Left lung (tissue), 4 donors: ENCODE measurements at regions not wholly inside any gene's neighbourhood (a gene's known extent, or its start where the extent isn't known, plus 50 kb on each side); places are given as distances from the start of the nearest gene placed in this dataset.

Source experiments
- ATAC-seq: fragments of 200-7000 bp; cut with Tn5 transposase; one replicate; pipeline ENCODE4 v1.9.1; 2020; ENCODE audit warnings: moderate library complexity
- DNase-seq, 4 donors: peaks; one replicate each; pipeline ENCODE4 v3.0.0-alpha.2; 2013 to 2020
- H3K27ac ChIP-seq, 2 donors: fragments of 200-600 bp; sonication (generic) in 1 of 2; one replicate each; pipeline versions ENCODE4 v1.5.0 to v1.8.0; 2020 to 2021
- H3K27me3 ChIP-seq, 2 donors: fragments of 200-600 bp; sonication (generic) in 1 of 2; one replicate each; pipeline versions ENCODE4 v1.5.0 to v1.8.0; 2020 to 2021
- H3K36me3 ChIP-seq, 2 donors: fragments of 200-600 bp; sonication (generic) in 1 of 2; one replicate each; pipeline versions ENCODE4 v1.5.0 to v1.8.0; 2020 to 2021
- H3K4me1 ChIP-seq, 2 donors: fragments of 200-600 bp; one replicate each; pipeline ENCODE4 v1.8.0; 2021
- H3K4me3 ChIP-seq, 2 donors: fragments of 200-600 bp; sonication (generic) in 1 of 2; one replicate each; pipeline versions ENCODE4 v1.5.0 to v1.8.0; 2020 to 2021; ENCODE audit warnings: mild to moderate bottlenecking in 1 of 2
- H3K9me3 ChIP-seq, 2 donors: fragments of 200-600 bp; sonication (generic) in 1 of 2; one replicate each; pipeline versions ENCODE4 v1.5.0 to v1.8.0; 2020 to 2021
- intact Hi-C, 2 donors: fragments of 100-400 bp; cut with DNase I; formaldehyde crosslinking; loops; one replicate each; pipeline versions ENCODE4 v1.11.2 to v1.14.2; 2022
- TF ChIP-seq, protein P1 (sequence below), 2 donors: fragments of 200-600 bp; sonication (generic) in 1 of 2; IDR thresholded peaks; one replicate each; pipeline versions ENCODE4 v1.5.0 to v1.8.0; 2021; ENCODE audit warnings: antibody characterized with exemption in 2 of 2
- donor health status: DM: no; HTN: yes; CAD: no.
- donor health status: DM: no; HTN: no; CAD: no.

DNA sequence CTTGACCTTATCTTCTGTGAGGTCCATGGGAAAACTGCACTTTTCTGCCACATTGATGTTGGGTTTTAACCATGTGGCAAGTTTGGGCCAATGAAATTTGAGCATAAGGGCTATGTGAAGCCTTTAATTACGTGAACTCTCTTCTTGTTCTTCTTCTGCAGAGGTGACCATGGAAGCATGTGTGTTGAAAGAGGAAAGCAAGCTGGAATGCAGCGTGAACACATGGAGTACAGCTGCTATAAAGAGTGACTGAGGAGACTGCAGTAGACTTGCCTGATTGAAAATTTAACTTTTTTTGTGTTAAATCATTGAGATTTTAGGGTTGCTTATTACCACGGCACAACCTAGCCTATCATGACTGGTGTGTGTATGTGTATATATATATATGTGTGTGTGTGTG, 347.3 kb downstream of the ZIC1 start:
- DNase-seq, result peak in 1 of 4 donors; percentile 8
- no peak overlapping the region for H3K4me3 ChIP-seq
- H3K27ac ChIP-seq, result no peak overlapping the region
- no peaks in the 10 kb centered on the region for H3K9me3 ChIP-seq
- intact Hi-C loops, result no loop called here
- TF ChIP-seq, protein P1, sequence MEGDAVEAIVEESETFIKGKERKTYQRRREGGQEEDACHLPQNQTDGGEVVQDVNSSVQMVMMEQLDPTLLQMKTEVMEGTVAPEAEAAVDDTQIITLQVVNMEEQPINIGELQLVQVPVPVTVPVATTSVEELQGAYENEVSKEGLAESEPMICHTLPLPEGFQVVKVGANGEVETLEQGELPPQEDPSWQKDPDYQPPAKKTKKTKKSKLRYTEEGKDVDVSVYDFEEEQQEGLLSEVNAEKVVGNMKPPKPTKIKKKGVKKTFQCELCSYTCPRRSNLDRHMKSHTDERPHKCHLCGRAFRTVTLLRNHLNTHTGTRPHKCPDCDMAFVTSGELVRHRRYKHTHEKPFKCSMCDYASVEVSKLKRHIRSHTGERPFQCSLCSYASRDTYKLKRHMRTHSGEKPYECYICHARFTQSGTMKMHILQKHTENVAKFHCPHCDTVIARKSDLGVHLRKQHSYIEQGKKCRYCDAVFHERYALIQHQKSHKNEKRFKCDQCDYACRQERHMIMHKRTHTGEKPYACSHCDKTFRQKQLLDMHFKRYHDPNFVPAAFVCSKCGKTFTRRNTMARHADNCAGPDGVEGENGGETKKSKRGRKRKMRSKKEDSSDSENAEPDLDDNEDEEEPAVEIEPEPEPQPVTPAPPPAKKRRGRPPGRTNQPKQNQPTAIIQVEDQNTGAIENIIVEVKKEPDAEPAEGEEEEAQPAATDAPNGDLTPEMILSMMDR (IDR thresholded peaks at IDR 0.05), result no peak
- H3K36me3 ChIP-seq, result no peaks in the 10 kb centered on the region
- no peak for ATAC-seq
- peaks cover 0 to 6% of the 10 kb centered on the region in 2 donors for H3K4me1 ChIP-seq
- H3K27me3 ChIP-seq, result no peaks in the 10 kb centered on the region

DNA sequence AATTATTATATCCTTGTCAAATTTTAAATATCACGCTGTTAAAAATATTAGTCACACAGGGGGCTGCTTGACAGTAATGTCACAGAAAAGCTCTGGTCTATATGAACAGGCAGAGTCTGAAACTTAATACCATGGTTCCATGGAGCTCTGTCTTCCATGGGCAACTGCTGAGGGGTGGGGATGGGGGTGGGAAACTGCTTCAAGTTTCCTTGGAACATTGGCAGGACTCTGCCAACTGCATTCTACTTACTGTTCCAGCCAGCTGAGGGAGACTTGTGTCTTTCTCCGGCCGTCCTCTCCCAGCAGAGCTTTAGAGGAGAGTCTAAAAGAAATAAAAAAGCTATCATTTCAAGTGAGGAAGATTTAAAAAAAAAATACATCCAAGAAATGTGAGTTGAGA, 348.7 kb downstream of the ZIC1 start:
- H3K36me3 ChIP-seq, result no peaks in the 10 kb centered on the region
- ATAC-seq (no peak), DNase-seq (no peak)
- TF ChIP-seq, protein P1 (IDR thresholded peaks at IDR 0.05), result no peak
- peaks cover 0 to 6% of the 10 kb centered on the region in 2 donors for H3K4me1 ChIP-seq
- no peaks in the 10 kb centered on the region for H3K27me3 ChIP-seq
- no peak overlapping the region for H3K4me3 ChIP-seq
- no peaks in the 10 kb centered on the region for H3K9me3 ChIP-seq
- no peak overlapping the region for H3K27ac ChIP-seq
- intact Hi-C loops, result no loop called here

DNA sequence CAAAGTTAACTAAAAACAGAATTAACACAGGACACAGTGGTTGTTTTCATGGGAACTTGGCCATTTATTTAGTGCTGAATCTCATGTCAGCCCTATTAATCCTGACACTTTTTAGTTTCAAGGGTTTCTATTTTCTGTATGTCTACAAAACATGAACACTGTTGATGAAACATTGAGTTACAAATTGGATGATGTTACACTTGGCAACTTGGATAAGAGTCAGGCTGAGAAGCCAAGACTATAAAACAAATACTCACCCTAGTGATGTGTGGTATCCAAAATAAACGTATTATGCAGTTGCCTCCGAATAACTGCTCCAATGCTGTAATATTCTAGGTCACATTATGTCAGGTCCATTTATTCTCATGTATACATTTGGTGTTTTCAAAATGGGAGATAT, 349.6 kb downstream of the ZIC1 start:
- H3K36me3 ChIP-seq, result no peaks in the 10 kb centered on the region
- no peak overlapping the region for H3K27ac ChIP-seq
- no peak overlapping the region for H3K4me3 ChIP-seq
- H3K27me3 ChIP-seq, result no peaks in the 10 kb centered on the region
- H3K4me1 ChIP-seq, result peaks cover 0 to 6% of the 10 kb centered on the region in 2 donors
- intact Hi-C loops, result no loop called here
- DNase-seq (peak in 1 of 4 donors; percentile 5), ATAC-seq (peak; percentile 33)
- TF ChIP-seq, protein P1 (IDR thresholded peaks at IDR 0.05), result no peak
- H3K9me3 ChIP-seq, result no peaks in the 10 kb centered on the region

DNA sequence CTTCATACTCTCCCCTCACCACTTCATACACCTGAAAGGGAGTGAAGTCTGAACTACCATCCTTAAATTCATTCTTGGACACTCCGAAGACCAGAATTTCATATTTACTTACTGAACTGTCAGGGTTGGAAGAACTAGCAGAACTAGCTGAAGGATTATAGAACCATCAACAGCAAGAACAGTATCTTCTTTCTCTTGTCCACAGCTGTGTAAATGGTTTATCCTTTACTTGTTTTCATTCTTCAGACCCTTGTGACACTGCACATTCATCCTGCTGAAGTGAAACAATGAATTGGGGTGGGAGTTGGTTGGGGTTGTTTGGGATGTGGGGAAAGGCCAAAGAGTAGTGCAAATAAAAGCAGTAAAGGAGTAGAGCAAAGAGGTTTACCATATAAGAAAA, 350.9 kb downstream of the ZIC1 start:
- Histone ChIP-seq H3K4me3 (no peak overlapping the region), H3K36me3 (no peaks in the 10 kb centered on the region), H3K27ac (no peak overlapping the region), H3K27me3 (no peaks in the 10 kb centered on the region), H3K4me1 (peaks cover 0 to 6% of the 10 kb centered on the region in 2 donors), H3K9me3 (no peaks in the 10 kb centered on the region)
- TF ChIP-seq, protein P1 (IDR thresholded peaks at IDR 0.05), result no peak
- intact Hi-C loops, result no loop called here
- no peak for ATAC-seq
- no peak for DNase-seq

DNA sequence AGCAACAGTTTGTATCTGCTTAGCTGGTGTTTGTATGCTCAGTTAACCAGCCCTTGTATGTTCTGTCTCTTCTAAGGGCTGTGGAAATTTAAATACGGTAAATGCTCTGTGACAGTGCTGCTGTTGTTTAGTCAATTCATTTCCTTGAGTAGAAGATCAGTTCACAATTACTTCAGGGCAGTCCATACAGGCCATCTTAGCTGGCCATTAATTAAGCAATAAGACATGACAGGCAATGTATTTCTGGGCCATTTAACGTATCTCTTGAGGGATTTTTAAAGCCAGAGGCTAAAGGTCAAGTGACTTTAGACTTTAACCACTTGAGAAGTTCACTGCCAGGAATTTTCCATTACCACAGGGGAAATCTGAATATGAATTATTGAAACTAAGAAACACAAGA, 351.8 kb downstream of the ZIC1 start:
- no peaks in the 10 kb centered on the region for H3K9me3 ChIP-seq
- DNase-seq (no peak), ATAC-seq (peak; percentile 41)
- intact Hi-C loops, result no loop called here
- H3K27ac ChIP-seq, result peak overlapping the region in 1 of 2 donors; percentile 15
- no peak overlapping the region for H3K4me3 ChIP-seq
- H3K4me1 ChIP-seq, result peaks cover 0 to 6% of the 10 kb centered on the region in 2 donors
- no peaks in the 10 kb centered on the region for H3K27me3 ChIP-seq
- TF ChIP-seq, protein P1 (IDR thresholded peaks at IDR 0.05), result no peak
- H3K36me3 ChIP-seq, result no peaks in the 10 kb centered on the region
